Natural killer cell (primary cell): ENCODE measurements at regions not wholly inside any gene's neighbourhood (a gene's known extent, or its start where the extent isn't known, plus 50 kb on each side); places are given as distances from the start of the nearest gene placed in this dataset.

ENCODE experiments used
- ATAC-seq, 3 donors: fragments of 150-1000 bp in 2 of 3; fragments of 200-7000 bp in 1 of 3; cut with Tn5 transposase; 1 replicate in 1 of 3; 2 replicates in 2 of 3; pipeline ENCODE4 v1.10.0; 2021; ENCODE audit warnings: mild to moderate bottlenecking in 2 of 3, moderate library complexity in 2 of 3
- DNase-seq, 2 donors: peaks; one replicate each; pipeline versions ENCODE4 v3.0.0 to v3.0.0-alpha.2; 2013 to 2021; ENCODE audit warnings: mixed read lengths in 1 of 2
- H3K27ac ChIP-seq: one replicate; pipeline ENCODE4 v1.5.1; 2013; ENCODE audit warnings: mild to moderate bottlenecking, low read length
- H3K27me3 ChIP-seq: one replicate; pipeline ENCODE4 v1.6.1; 2013; ENCODE audit warnings: low read length; ENCODE audit not compliant: control insufficient read depth, insufficient read depth
- H3K36me3 ChIP-seq: one replicate; pipeline ENCODE4 v1.6.1; 2013; ENCODE audit warnings: low read length; ENCODE audit not compliant: control insufficient read depth, insufficient read depth
- H3K4me1 ChIP-seq: one replicate; pipeline ENCODE4 v1.6.1; 2013; ENCODE audit warnings: low read length; ENCODE audit not compliant: control insufficient read depth, insufficient read depth
- H3K4me3 ChIP-seq: one replicate; pipeline ENCODE4 v1.5.1; 2013; ENCODE audit warnings: low read length
- H3K9me3 ChIP-seq: one replicate; pipeline ENCODE4 v1.6.1; 2013; ENCODE audit warnings: low read length; ENCODE audit not compliant: control insufficient read depth, insufficient read depth
- H3K27ac Mint-ChIP-seq, 2 donors: one replicate each; pipeline ENCODE4 v1.8.0; 2022; ENCODE audit warnings: mild to moderate bottlenecking in 2 of 2, mixed read lengths in 2 of 2, moderate library complexity in 1 of 2
- H3K27me3 Mint-ChIP-seq, 2 donors: one replicate each; pipeline ENCODE4 v1.8.0; 2022; ENCODE audit warnings: low read depth in 2 of 2, mixed read lengths in 2 of 2
- H3K36me3 Mint-ChIP-seq: one replicate; pipeline ENCODE4 v1.8.0; 2022; ENCODE audit warnings: mixed read lengths
- H3K4me1 Mint-ChIP-seq, 2 donors: one replicate each; pipeline ENCODE4 v1.8.0; 2022; ENCODE audit warnings: mixed read lengths in 2 of 2
- H3K4me3 Mint-ChIP-seq: one replicate; pipeline ENCODE4 v1.8.0; 2022; ENCODE audit warnings: mild to moderate bottlenecking, moderate library complexity, mixed read lengths
- H3K9me3 Mint-ChIP-seq, 2 donors: one replicate each; pipeline ENCODE4 v1.8.0; 2022; ENCODE audit warnings: mixed read lengths in 2 of 2
- CTCF ChIP-seq: fragments of 200-600 bp; IDR thresholded peaks from one replicate; pipeline ENCODE4 v1.8.0; 2022; ENCODE audit warnings: antibody characterized with exemption
- WGBS: methylation state at CpG from one replicate; pipeline ENCODE4 v1.1.7; 2013; ENCODE audit warnings: missing lambda C conversion rate; ENCODE audit not compliant: insufficient coverage; 5-methylcytosine and 5-hydroxymethylcytosine counted together
- intact Hi-C: fragments of 100-400 bp; cut with micrococcal nuclease; formaldehyde crosslinking; loops from one replicate; pipeline ENCODE4 v1.14.2; 2022

- no peak overlapping the region for H3K4me3 Mint-ChIP-seq
- Histone ChIP-seq H3K36me3 (no peaks in the 10 kb centered on the region), H3K4me1 (no peaks in the 10 kb centered on the region), H3K27ac (no peak overlapping the region), H3K27me3 (peaks cover 5% of the 10 kb centered on the region), H3K9me3 (no peaks in the 10 kb centered on the region), H3K4me3 (no peak overlapping the region)
- intact Hi-C loops, result no loop called here
- H3K36me3 Mint-ChIP-seq, result peaks cover 7% of the 10 kb centered on the region
- DNase-seq (no peak), ATAC-seq (no peak)
- H3K27ac Mint-ChIP-seq, result no peak overlapping the region
- H3K9me3 Mint-ChIP-seq, result no peaks in the 10 kb centered on the region
- no peaks in the 10 kb centered on the region for H3K4me1 Mint-ChIP-seq
- H3K27me3 Mint-ChIP-seq, result peaks cover 57 to 97% of the 10 kb centered on the region in 2 donors
- TF ChIP-seq CTCF, result no peak
Measured at GRCh38 chr2:41903474-41904135, 144.2 kb upstream of the PKDCC start.

- Histone ChIP-seq H3K4me3 (no peak overlapping the region), H3K27me3 (peaks cover 5% of the 10 kb centered on the region), H3K36me3 (no peaks in the 10 kb centered on the region), H3K4me1 (no peaks in the 10 kb centered on the region), H3K9me3 (no peaks in the 10 kb centered on the region), H3K27ac (no peak overlapping the region)
- intact Hi-C loops, result no loop called here
- no peak for ATAC-seq
- H3K9me3 Mint-ChIP-seq, result no peaks in the 10 kb centered on the region
- no peak for TF ChIP-seq CTCF
- no peak overlapping the region for H3K4me3 Mint-ChIP-seq
- no peak for DNase-seq
- H3K36me3 Mint-ChIP-seq, result peaks cover 7% of the 10 kb centered on the region
- no peak overlapping the region for H3K27ac Mint-ChIP-seq
- H3K4me1 Mint-ChIP-seq, result no peaks in the 10 kb centered on the region
- H3K27me3 Mint-ChIP-seq, result peaks cover 56 to 97% of the 10 kb centered on the region in 2 donors
- 80% methylated on average over 1 of the region's 2 CpGs for WGBS
Measured at GRCh38 chr2:41904459-41904858, 143.4 kb upstream of the PKDCC start.

- intact Hi-C loops, result no loop called here
- H3K36me3 Mint-ChIP-seq, result peaks cover 7% of the 10 kb centered on the region
- Histone ChIP-seq H3K27me3 (peaks cover 5% of the 10 kb centered on the region), H3K27ac (no peak overlapping the region), H3K4me3 (no peak overlapping the region), H3K36me3 (no peaks in the 10 kb centered on the region), H3K4me1 (no peaks in the 10 kb centered on the region), H3K9me3 (no peaks in the 10 kb centered on the region)
- no peaks in the 10 kb centered on the region for H3K9me3 Mint-ChIP-seq
- no peak for TF ChIP-seq CTCF
- 71% methylated on average over 7 of the region's 7 CpGs for WGBS
- no peak for ATAC-seq
- DNase-seq, result no peak
- no peak overlapping the region for H3K4me3 Mint-ChIP-seq
- H3K27me3 Mint-ChIP-seq, result peaks cover 53 to 91% of the 10 kb centered on the region in 2 donors
- H3K4me1 Mint-ChIP-seq, result peaks cover 0 to 6% of the 10 kb centered on the region in 2 donors
- H3K27ac Mint-ChIP-seq, result no peak overlapping the region
Measured at GRCh38 chr2:41905597-41906337, 142.1 kb upstream of the PKDCC start.
